K562 (cell line): ENCODE measurements at regions not wholly inside any gene's neighbourhood (a gene's known extent, or its start where the extent isn't known, plus 50 kb on each side); places are given as distances from the start of the nearest gene placed in this dataset.

Experiments
- ATAC-seq: fragments of 200-7000 bp; cut with Tn5 transposase; 3 replicates; pipeline ENCODE4 v1.9.1; 2020; ENCODE audit warnings: moderate library complexity
- BruUV-seq: library from RNA; stranded (reverse); fragments of 400-500 nt; replicated peaks from 2 replicates; lab custom pipeline; 2021; lab: Mats Ljungman, UMichigan
- CTCF ChIA-PET: fragments of 300-600 bp; formaldehyde crosslinking; extraction: SDS; loops from one replicate; lab custom pipeline; 2021; ENCODE audit warnings: low intra/inter-chr PET ratio; lab: Yijun Ruan, JAX
- POLR2A ChIA-PET: fragments of 300-600, 350-650 bp; sonication (Branson Sonifier 250); formaldehyde crosslinking; extraction: SDS; loops from one replicate; lab custom pipeline; 2021; ENCODE audit warnings: antibody characterized with exemption, inconsistent platforms; lab: Yijun Ruan, JAX
- DNase-seq, 4 experiments: peaks; one replicate each; pipeline versions ENCODE4 v3.0.0 to v3.0.0-alpha.2; 2011 to 2018; ENCODE audit warnings: low spot score in 3 of 4, mixed read lengths in 3 of 4; ENCODE audit errors: extremely low read depth in 1 of 4
- FAIRE-seq: peaks from 2 replicates; lab custom pipeline; 2011; peaks lifted over from hg19 to GRCh38; lab: Jason Lieb, UNC
- H2AFZ ChIP-seq: 2 replicates; pipeline ENCODE4 v1.6.0; 2011; ENCODE audit warnings: low read depth, low read length, control low read depth, inconsistent platforms
- H3K27ac ChIP-seq: fragments of 200-600 bp; 3 replicates; pipeline ENCODE4 v1.8.0; 2011; ENCODE audit warnings: low read depth, mild to moderate bottlenecking, control low read depth, inconsistent platforms, low read length, moderate library complexity, mixed read lengths; ENCODE audit errors: extremely low read depth
- H3K27me3 ChIP-seq, 2 experiments: fragments of 300-600 bp in 1 of 2; 2 replicates in 1 of 2; 3 replicates in 1 of 2; pipeline versions ENCODE4 v1.6.0 to v1.8.0; 2011; ENCODE audit warnings: inconsistent platforms in 2 of 2, low read length in 2 of 2, mild to moderate bottlenecking in 1 of 2, mixed read lengths in 1 of 2, moderate library complexity in 1 of 2; ENCODE audit not compliant: control insufficient read depth in 2 of 2, insufficient read depth in 2 of 2
- H3K36me3 ChIP-seq: fragments of 300-600 bp; 3 replicates; pipeline ENCODE4 v1.8.0; 2011; ENCODE audit warnings: mild to moderate bottlenecking, low read length, inconsistent platforms; ENCODE audit not compliant: control insufficient read depth, insufficient read depth
- H3K4me1 ChIP-seq, 2 experiments: fragments of 200-600 bp in 1 of 2; replicated peaks in 1 of 2; 2 replicates in 1 of 2; 3 replicates in 1 of 2; pipeline versions ENCODE4 v1.5.1 to v1.8.0; 2011; ENCODE audit warnings: inconsistent platforms in 2 of 2, low read length in 2 of 2, mild to moderate bottlenecking in 1 of 2, mixed read lengths in 1 of 2, moderate library complexity in 1 of 2; ENCODE audit not compliant: control insufficient read depth in 2 of 2, insufficient read depth in 2 of 2
- H3K4me2 ChIP-seq: 2 replicates; pipeline ENCODE4 v1.6.1; 2011; ENCODE audit warnings: low read length, control low read depth, inconsistent platforms, mixed read lengths; ENCODE audit not compliant: insufficient read depth
- H3K4me3 ChIP-seq: fragments of 200-600 bp; sonication (generic), shearing (Covaris generic); 2 replicates; pipeline ENCODE4 v1.5.1; 2016; ENCODE audit warnings: control low read depth, inconsistent platforms
- H3K79me2 ChIP-seq: fragments of 200-600 bp; 3 replicates; pipeline ENCODE4 v1.8.0; 2011; ENCODE audit warnings: low read length, inconsistent platforms; ENCODE audit not compliant: control insufficient read depth, insufficient read depth
- H3K9ac ChIP-seq, 2 experiments: 2 replicates each; pipeline versions ENCODE4 v1.6.0 to v1.6.1; 2011; ENCODE audit warnings: low read depth in 2 of 2, low read length in 2 of 2, control low read depth in 1 of 2, inconsistent platforms in 1 of 2, mild to moderate bottlenecking in 1 of 2, mixed read lengths in 1 of 2; ENCODE audit not compliant: insufficient read depth in 1 of 2
- H3K9me1 ChIP-seq: one replicate; pipeline ENCODE4 v1.6.0; 2011; ENCODE audit warnings: inconsistent platforms, mild to moderate bottlenecking, low read length, moderate library complexity; ENCODE audit not compliant: control insufficient read depth, insufficient read depth
- H3K9me3 ChIP-seq: replicated peaks from 2 replicates; pipeline ENCODE4 v1.5.1; 2011; ENCODE audit warnings: low read depth, low read length, inconsistent platforms; ENCODE audit not compliant: control insufficient read depth, insufficient read depth
- H4K20me1 ChIP-seq: replicated peaks from 2 replicates; pipeline ENCODE4 v1.6.1; 2011; ENCODE audit warnings: low read length, inconsistent platforms, mixed read lengths; ENCODE audit not compliant: control insufficient read depth, insufficient read depth
- ARID2 ChIP-seq: fragments of 450-650 bp; IDR thresholded peaks from 2 replicates; pipeline ENCODE4 v1.6.1; 2017; ENCODE audit warnings: antibody characterized with exemption, mild to moderate bottlenecking
- NFRKB ChIP-seq: fragments of 450-650 bp; IDR thresholded peaks from 2 replicates; pipeline ENCODE4 v1.6.1; 2016; ENCODE audit warnings: low read depth
- PHF21A ChIP-seq: fragments of 450-650 bp; IDR thresholded peaks from 2 replicates; pipeline ENCODE4 v1.6.1; 2017; ENCODE audit warnings: low read depth, borderline replicate concordance
- ZNF589 ChIP-seq: fragments of 200-800 bp; sonication (Bioruptor generic); IDR thresholded peaks from 2 replicates; pipeline ENCODE4 v1.6.1; 2016; ENCODE audit warnings: low read depth, missing genetic modification characterization, missing compliant biosample characterization
- ZNF644 ChIP-seq: fragments of 200-800 bp; sonication (Bioruptor generic); IDR thresholded peaks from 2 replicates; pipeline ENCODE4 v1.6.1; 2016; ENCODE audit warnings: low read depth, missing genetic modification characterization, missing compliant biosample characterization
- WGBS: fragments of 100-300 bp; shearing (Covaris generic); methylation state at CpG from one replicate; pipeline ENCODE4 v1.1.6; 2016; ENCODE audit warnings: low coverage, mixed read lengths; ENCODE audit not compliant: insufficient coverage; ENCODE audit errors: missing lambda C conversion rate; 5-methylcytosine and 5-hydroxymethylcytosine counted together
- in situ Hi-C: fragments of 300-500 bp; cut with MboI; formaldehyde crosslinking; loops from 4 replicates; pipeline ENCODE4 v1.15.0; 2018; ENCODE audit warnings: inconsistent platforms, mixed read lengths
- intact Hi-C: fragments of 100-400 bp; cut with micrococcal nuclease; formaldehyde crosslinking; loops from 2 replicates; pipeline ENCODE4 v1.14.2; 2022
- TF ChIP-seq, protein P1 (sequence below): fragments of 450-650 bp; IDR thresholded peaks from 2 replicates; pipeline ENCODE4 v1.7.0; 2016; ENCODE audit warnings: borderline replicate concordance
- TF ChIP-seq, protein P2 (sequence below): IDR thresholded peaks from 2 replicates; pipeline ENCODE4 v1.6.1; 2011; ENCODE audit not compliant: insufficient read length; ENCODE audit errors: extremely low read depth
- TF ChIP-seq, protein P3 (sequence below): IDR thresholded peaks from 3 replicates; pipeline ENCODE4 v1.6.1; 2011; ENCODE audit warnings: borderline replicate concordance, mild to moderate bottlenecking; ENCODE audit not compliant: insufficient read length, insufficient read depth

DNA sequence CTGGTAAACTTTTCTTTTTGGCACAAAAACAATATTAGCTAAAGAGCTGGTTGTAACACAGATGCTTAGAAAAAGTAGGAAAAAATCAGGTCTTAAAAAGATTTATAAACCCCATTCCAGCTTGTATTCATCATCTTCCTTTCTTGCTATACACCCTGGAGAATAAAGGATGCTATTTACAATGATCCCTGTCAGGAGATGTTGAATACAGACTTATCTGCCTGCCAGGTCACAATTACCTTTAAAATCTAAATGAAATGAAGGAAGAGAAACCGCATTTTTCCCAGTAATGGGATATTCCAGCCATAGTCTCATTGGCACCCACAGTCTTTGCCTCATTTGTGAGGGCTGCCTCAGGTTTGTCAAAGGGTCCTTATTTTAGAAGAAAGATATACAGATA lies 394.1 kb upstream of the WWC1 start (continued):
- TF ChIP-seq, protein P1, sequence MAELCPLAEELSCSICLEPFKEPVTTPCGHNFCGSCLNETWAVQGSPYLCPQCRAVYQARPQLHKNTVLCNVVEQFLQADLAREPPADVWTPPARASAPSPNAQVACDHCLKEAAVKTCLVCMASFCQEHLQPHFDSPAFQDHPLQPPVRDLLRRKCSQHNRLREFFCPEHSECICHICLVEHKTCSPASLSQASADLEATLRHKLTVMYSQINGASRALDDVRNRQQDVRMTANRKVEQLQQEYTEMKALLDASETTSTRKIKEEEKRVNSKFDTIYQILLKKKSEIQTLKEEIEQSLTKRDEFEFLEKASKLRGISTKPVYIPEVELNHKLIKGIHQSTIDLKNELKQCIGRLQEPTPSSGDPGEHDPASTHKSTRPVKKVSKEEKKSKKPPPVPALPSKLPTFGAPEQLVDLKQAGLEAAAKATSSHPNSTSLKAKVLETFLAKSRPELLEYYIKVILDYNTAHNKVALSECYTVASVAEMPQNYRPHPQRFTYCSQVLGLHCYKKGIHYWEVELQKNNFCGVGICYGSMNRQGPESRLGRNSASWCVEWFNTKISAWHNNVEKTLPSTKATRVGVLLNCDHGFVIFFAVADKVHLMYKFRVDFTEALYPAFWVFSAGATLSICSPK = no peak
- no peak for TF ChIP-seq ZNF589 (CRISPR knock-in tag)
- no peak for TF ChIP-seq ARID2
- TF ChIP-seq, protein P2, sequence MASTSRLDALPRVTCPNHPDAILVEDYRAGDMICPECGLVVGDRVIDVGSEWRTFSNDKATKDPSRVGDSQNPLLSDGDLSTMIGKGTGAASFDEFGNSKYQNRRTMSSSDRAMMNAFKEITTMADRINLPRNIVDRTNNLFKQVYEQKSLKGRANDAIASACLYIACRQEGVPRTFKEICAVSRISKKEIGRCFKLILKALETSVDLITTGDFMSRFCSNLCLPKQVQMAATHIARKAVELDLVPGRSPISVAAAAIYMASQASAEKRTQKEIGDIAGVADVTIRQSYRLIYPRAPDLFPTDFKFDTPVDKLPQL = no peak

DNA sequence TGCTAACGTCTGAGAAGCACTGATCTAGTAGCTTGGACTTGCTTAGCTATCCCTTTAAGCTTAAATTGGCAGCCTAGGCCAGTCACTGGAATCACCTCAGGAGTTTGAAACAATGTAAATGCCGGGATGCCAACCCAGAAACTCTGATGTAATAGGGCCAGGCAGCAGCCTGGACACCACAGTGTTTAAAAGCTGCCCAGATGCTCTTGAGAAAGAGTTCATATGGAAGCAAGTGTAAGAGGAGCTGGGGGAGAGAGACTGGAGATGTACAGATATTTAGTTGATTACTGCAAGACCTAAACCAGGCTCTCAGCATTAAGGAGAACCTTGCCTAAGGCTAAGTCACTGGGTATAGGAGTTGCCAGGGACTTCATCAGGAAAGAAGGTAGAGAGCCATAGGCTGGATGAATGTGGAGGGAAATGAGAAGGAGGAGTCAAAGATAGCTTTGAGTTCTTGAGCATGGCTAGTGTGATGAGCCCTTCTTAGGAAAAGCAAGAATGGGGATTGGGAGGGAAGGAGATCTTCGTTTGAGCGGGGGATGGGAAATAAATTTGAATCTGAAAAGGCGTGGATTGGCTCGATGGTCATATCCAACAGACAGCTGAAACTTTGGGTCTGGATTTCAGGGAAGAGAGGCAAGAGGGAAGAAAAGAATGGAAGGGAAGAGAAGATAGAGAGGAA lies 392.9 kb upstream of the WWC1 start:
- no peak for ATAC-seq
- in situ Hi-C loops (no loop called here), intact Hi-C loops (no loop called here)
- no peak for TF ChIP-seq ZNF644
- TF ChIP-seq PHF21A = no peak
- TF ChIP-seq NFRKB = no peak
- TF ChIP-seq, protein P3, sequence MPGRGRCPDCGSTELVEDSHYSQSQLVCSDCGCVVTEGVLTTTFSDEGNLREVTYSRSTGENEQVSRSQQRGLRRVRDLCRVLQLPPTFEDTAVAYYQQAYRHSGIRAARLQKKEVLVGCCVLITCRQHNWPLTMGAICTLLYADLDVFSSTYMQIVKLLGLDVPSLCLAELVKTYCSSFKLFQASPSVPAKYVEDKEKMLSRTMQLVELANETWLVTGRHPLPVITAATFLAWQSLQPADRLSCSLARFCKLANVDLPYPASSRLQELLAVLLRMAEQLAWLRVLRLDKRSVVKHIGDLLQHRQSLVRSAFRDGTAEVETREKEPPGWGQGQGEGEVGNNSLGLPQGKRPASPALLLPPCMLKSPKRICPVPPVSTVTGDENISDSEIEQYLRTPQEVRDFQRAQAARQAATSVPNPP = no peak
- Histone ChIP-seq H3K27ac (no peak overlapping the region), H3K4me2 (no peak overlapping the region), H3K79me2 (no peaks in the 10 kb centered on the region), H2AFZ (no peak overlapping the region), H3K9me3 (no peaks in the 10 kb centered on the region), H3K36me3 (no peaks in the 10 kb centered on the region), H3K9me1 (no peaks in the 10 kb centered on the region), H3K4me3 (no peak overlapping the region), H3K27me3 (no peaks in the 10 kb centered on the region), H3K4me1 (no peaks in the 10 kb centered on the region), H4K20me1 (no peaks in the 10 kb centered on the region), H3K9ac (no peak overlapping the region)
- 0% methylated on average over 6 of the region's 6 CpGs for WGBS
- no TSS peak for BruUV-seq
- CTCF ChIA-PET = no interaction called here
- no peak for FAIRE-seq
- no peak for DNase-seq
- POLR2A ChIA-PET = no interaction called here
